GM18873 (cell line): ENCODE measurements at regions not wholly inside any gene's neighbourhood (a gene's known extent, or its start where the extent isn't known, plus 50 kb on each side); places are given as distances from the start of the nearest gene placed in this dataset.
"Not testable (repeated sequence)": the region's sequence is repeated elsewhere in the genome, so short reads cannot be mapped to it uniquely, and the experiment has no call there.

Source experiments
- ATAC-seq: cut with Tn5 transposase; IDR thresholded peaks from one replicate; pipeline ENCODE4 v1.9.1; 2021; ENCODE audit warnings: mild to moderate bottlenecking, moderate library complexity, moderate number of reproducible peaks; ENCODE audit not compliant: unreplicated experiment, low FRiP score

DNA sequence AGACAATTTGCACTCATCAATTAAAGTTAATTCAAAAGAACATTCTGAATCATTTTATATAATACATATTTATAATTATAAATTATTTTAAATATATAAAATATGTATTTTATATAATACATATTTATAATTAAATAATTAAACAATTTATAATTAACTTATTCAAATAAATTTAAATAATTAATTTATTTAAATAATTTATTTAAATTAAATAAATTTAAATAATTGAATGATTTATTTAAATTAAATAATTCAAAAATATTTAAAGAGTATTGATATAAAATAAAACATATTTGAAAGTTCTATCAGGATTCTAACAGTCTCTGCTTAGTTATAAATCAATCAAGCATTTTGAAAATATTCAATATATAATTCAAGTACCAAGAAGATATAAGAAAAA lies 775.5 kb upstream of the CTNND2 start:
- no peak for ATAC-seq

GRCh38 chr5:12675959-12676358 lies 771.7 kb upstream of the CTNND2 start:
- no peak for ATAC-seq

GRCh38 chr5:12672141-12672540 lies 767.9 kb upstream of the CTNND2 start:
- no peak for ATAC-seq

- no peak for ATAC-seq
Observed at GRCh38 chr5:12669326-12669725, 765.1 kb upstream of the CTNND2 start.

DNA sequence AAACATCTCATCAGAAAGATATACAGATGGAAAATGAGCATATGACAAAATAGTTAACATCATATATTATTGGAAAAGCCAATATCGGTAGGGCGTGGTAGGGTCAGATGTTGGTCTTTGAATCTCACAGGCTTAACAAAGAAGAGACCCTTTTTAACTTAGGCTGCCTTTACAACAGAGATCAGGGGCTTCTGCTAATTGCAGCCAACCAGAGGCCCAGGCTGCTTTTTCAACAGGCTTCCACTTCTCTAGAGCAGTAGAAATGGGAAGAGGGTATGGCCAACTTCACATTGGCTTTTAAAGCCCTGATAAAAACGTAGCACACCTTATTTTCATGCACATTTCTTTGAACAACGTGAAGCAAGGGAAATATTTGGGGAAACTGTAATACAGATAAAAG lies 764.3 kb upstream of the CTNND2 start:
- ATAC-seq = no peak

DNA sequence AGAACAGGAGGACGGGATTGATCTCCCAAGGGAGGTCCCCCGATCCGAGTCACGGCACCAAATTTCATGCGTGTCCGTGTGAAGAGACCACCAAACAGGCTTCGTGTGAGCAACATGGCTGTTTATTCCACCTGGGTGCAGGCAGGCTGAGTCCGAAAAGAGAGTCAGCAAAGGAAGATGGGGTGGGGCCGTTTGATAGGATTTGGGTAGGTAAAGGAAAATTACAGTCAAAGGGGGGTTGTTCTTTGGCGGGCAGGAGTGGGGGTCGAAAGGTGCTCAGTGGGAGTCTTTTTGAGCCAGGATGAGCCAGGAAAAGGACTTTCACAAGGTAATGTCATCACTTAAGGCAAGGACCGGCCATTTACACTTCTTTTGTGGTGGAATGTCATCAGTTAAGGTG lies 763.6 kb upstream of the CTNND2 start:
- ATAC-seq = not testable (repeated sequence)

GRCh38 chr5:12665772-12666171 lies 761.5 kb upstream of the CTNND2 start:
- ATAC-seq = not testable (repeated sequence)

DNA sequence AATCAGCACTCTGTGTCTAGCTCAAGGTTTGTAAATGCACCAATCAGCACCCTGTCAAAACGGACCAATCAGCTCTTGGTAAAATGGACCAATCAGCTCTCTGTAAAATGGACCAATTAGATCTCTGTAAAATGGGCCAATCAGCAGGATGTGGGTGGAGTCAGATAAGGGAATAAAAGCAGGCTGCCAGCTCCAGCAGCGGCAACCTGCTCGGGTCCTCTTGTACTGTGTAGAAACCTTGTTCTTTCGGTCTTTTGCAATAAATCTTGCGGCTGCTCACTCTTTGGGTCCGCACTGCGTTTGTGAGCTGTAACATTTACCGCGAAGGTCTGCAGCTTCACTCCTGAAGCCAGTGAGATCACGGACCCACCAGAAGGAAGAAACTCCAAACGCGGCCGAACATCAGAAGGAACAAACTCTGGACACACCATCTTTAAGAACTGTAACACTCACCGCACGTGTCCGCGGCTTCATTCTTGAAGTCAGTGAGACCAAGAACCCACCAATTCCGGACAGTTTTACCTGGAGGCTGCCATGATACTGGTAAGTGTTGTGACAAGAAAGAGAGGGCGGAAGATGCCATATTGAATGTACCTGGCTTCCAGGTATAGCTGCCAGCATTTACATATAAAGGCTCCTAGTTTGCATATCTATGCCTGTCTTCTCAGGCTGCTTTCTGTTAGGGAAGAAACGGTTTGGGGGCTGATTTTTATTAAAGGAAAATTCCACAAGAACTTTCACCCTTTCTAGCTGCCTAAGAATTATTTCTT lies 758.5 kb upstream of the CTNND2 start:
- no peak for ATAC-seq

DNA sequence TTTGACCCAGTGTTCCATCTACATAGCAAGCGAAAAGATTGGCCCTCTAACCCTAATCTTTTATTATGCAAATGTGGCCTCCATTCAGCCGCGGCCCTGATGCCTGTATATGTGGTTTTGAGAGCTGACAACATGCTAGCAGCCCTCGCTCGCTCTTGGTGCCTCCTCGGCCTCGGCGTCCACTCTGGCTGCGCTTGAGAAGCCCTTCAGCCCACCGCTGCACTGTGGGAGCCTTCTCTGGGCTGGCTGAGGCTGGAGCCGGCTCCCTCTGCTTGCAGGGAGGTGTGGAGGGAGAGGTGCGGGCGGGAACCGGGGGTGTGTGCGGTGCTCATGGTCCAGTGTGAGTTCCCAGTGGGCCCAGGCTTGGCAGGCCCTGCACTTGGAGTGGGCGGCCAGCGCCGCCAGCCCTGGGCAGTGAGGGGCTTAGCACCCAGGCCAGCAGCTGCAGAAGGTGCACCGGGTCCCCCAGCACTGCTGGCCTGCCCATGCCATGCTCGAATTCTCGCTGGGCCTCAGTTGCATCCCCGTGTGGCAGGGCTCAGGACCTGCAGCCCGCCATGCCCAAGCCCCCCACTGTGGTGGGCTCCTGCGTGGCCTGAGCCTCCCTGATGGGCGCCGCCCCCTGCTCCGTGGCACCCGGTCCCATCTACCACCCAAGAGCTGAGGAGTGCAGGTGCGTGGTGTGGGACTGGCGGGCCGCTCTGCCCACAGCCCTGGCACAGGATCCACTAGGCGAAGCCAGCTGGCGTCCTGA lies 757.5 kb upstream of the CTNND2 start:
- ATAC-seq = no peak

GRCh38 chr5:12660279-12661107 lies 756.2 kb upstream of the CTNND2 start:
- ATAC-seq = not testable (repeated sequence)

GRCh38 chr5:12659686-12660085 lies 755.4 kb upstream of the CTNND2 start:
- no peak for ATAC-seq

GRCh38 chr5:12658871-12659446 lies 754.7 kb upstream of the CTNND2 start:
- ATAC-seq = no peak

- not testable (repeated sequence) for ATAC-seq
Observed at GRCh38 chr5:12657914-12658474, 753.7 kb upstream of the CTNND2 start.

DNA sequence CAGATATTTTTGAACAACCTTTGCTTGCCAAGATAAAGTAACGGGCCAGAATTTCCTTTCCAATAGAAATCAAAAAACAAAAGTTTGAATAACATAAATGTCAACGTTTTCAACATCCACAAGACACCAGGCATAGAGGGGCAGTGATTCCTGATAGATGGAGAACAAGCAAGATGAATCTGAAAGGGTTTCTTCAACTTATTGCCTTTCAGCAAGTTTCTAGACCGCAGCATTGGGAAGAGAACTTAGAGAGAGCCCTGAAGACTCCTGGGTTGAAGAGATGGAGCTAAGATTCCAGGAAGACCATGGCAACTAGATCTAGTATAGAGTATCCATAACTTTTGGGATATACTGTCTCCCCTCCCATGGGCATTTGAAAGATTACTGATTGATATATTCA lies 751.4 kb upstream of the CTNND2 start:
- ATAC-seq = no peak

GRCh38 chr5:12652201-12652600 lies 748.0 kb upstream of the CTNND2 start:
- ATAC-seq = no peak

DNA sequence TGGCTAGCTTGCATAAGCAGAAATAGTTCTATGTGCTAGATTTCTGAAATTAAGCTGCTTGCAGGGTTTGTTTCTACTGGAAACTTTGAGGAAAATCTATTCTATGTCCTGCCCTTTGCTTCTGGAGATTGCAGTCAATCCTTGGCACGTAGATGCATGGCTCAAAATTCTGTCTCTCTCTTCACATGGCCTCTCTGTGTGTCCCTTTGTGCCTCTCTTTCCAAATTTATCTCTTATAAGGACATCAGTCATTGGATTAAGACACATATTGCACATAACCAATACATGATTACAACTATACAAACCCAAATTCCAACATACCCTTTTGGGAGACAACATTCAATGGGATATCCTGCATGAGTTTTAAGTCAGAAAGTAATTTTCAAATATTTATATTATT lies 744.3 kb upstream of the CTNND2 start:
- no peak for ATAC-seq

DNA sequence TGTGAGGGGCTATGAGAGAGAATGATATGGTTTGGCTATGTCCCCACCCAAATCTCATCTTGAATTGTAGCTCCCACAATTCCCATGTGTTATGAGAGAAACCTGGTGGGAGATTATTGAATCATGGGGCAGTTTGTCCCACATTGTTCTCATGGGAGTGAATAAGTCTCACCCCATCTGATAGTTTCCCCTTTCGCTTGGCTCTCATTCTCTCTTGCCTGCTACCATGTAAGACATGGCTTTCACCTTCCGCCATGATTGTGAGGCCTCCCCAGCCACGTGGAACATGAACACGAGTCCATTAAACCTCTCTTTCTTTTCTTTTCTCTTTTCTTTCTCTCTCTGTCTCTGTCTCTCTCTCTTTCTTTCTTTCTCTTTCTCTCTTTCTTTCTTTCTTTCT lies 743.4 kb upstream of the CTNND2 start:
- ATAC-seq = no peak

GRCh38 chr5:12645582-12645981 lies 741.3 kb upstream of the CTNND2 start:
- ATAC-seq = no peak

DNA sequence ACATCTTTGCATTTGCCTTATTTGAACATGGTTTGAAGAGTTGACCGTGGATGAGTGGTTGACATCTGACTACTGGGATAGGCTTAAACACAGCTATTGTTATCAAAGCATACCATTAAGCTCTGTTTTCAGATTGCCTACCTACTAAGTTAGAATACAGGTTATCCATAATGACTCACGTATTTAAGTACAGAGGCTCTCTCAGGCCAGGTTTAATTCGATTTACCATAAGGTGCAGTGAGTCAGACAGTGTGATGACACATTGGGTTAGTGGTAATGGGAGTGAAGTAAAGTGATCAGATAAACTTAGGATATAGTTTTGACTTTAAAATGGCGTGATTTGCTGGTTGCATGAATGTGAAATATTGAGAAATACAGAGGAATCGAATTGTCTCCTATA lies 732.0 kb upstream of the CTNND2 start:
- no peak for ATAC-seq

GRCh38 chr5:12626556-12626955 lies 722.3 kb upstream of the CTNND2 start:
- no peak for ATAC-seq
